ENCODE measurements at regions not wholly inside any gene's neighbourhood (a gene's known extent, or its start where the extent isn't known, plus 50 kb on each side); places are given as distances from the start of the nearest gene placed in this dataset.

DNA sequence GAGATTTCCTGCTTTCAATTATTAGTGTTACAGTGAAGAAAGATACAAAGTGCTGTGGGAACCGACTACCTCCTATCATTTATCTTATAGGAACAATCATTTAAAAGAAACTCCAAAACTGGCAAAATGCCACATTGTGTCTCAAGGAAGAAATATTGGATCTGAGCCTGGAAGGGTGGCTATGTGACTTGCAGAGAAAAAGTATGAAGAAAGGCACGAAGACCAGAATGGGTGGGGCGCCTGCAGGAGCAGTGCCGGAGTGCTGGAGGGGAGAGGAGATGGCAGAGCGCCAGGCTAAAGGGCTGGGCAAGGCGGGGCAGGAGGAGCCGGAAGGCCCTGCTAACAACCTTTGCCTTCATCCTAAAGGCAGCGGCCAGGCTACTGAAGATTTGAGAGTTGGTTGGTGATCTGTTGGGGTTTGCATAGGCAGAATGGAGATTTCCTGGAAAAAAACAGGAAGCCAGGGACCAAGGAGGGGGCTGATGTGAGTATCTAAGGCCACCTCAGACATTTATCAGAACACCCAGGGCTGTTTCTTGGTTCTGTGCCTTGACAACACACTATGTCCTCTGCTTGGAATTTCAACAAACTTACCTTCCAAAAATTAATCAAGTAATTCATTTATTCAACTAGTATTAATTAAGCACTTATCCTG, 125.6 kb downstream of the MAFB start:
- TF ChIP-seq ATF2 (tag by site-specific recombination; IDR thresholded peaks at IDR 0.05; ENCODE audit: low read depth) (no peak), FEZF1 (tag by site-specific recombination; IDR thresholded peaks at IDR 0.05) (no peak), CTCF (tag by site-specific recombination; IDR thresholded peaks at IDR 0.05) (no peak)

Measured in HEK293 (cell line).